ENCODE measurements at regions not wholly inside any gene's neighbourhood (a gene's known extent, or its start where the extent isn't known, plus 50 kb on each side); places are given as distances from the start of the nearest gene placed in this dataset.

DNA sequence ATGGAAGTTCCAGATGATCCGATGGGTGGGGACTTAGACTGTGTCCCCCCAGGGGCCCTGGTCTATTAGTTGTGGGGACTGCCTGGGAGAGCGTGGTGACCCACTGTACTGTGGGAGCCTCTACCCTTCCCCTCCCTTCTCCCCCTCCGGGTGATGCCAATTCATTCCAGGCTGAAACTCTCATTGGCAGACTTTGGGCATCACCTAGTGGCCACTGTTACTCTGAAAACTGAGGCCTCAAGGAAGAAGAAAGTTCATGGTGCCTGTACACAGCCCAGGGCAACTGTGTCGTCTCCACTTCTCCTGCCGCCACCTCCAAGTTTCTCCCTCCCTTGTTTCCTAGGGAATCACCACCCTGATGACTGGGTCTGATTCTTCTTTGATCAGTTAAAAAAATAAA lies 173.6 kb upstream of the ALG10B start:
- ChIA-PET CTCF (no interaction called here), POLR2A (ENCODE audit: unreplicated experiment) (no interaction called here)
- no peak for DNase-seq
- H3F3A ChIP-seq (ENCODE audit: insufficient read depth, low read depth) = no peaks in the 10 kb centered on the region
- H3K9me3 ChIP-seq (ENCODE audit: insufficient read depth, low read depth) = peaks cover 21% of the 10 kb centered on the region; the same call in 1 of the 2 replicates
- intact Hi-C loops (cut with micrococcal nuclease; ENCODE audit: unreplicated experiment) = loop anchor here (10.0 kb wide), 1 partner anchor 142 kb away; no protein-coding TSS in a partner anchor
- H3K36me3 ChIP-seq (ENCODE audit: low read depth) = no peaks in the 10 kb centered on the region
- H3K79me2 ChIP-seq (ENCODE audit: low read depth) = no peaks in the 10 kb centered on the region
- peaks cover 8% of the 10 kb centered on the region for H3K4me1 ChIP-seq (replicated peaks; ENCODE audit: insufficient read depth)
- H3K27ac ChIP-seq = no peak overlapping the region
- H3K9me2 ChIP-seq (ENCODE audit: insufficient read depth) = no peaks in the 10 kb centered on the region
- BruUV-seq (replicated peaks) = no TSS peak
- H3K27me3 ChIP-seq (ENCODE audit: insufficient read depth, low read depth) = no peaks in the 10 kb centered on the region
- no peak overlapping the region for H3K4me2 ChIP-seq
- H2AFZ ChIP-seq = no peak overlapping the region
- TF ChIP-seq EZH2 (IDR thresholded peaks at IDR 0.05; ENCODE audit: low read depth) (no peak), CTCF (conservative IDR thresholded peaks at IDR 0.05) (0 out of 2 replicates have a peak, but pooled peaks have one; percentile 22)
- H3K4me3 ChIP-seq = no peak overlapping the region
- H4K20me1 ChIP-seq (ENCODE audit: insufficient read depth) = no peaks in the 10 kb centered on the region

GRCh38 chr12:38144049-38144448 lies 172.5 kb upstream of the ALG10B start:
- TF ChIP-seq EZH2 (IDR thresholded peaks at IDR 0.05; ENCODE audit: low read depth) (no peak), CTCF (conservative IDR thresholded peaks at IDR 0.05) (no peak)
- intact Hi-C loops (cut with micrococcal nuclease; ENCODE audit: unreplicated experiment) = loop anchor here (10.0 kb wide), 1 partner anchor 141 kb away; no protein-coding TSS in a partner anchor
- BruUV-seq (replicated peaks) = TSS peak; percentile 88
- H3K36me3 ChIP-seq (ENCODE audit: low read depth) = no peaks in the 10 kb centered on the region
- H3K4me2 ChIP-seq = peak overlapping the region; percentile 22; the same call in 1 of the 2 replicates
- H3K27ac ChIP-seq = no peak overlapping the region
- CTCF ChIA-PET = interaction anchor here (0.7 kb wide), 1 partner anchor 1232 kb away, joined by 10 read pairs; no protein-coding TSS in a partner anchor
- H2AFZ ChIP-seq = no peak overlapping the region
- no peaks in the 10 kb centered on the region for H3K79me2 ChIP-seq (ENCODE audit: low read depth)
- POLR2A ChIA-PET (ENCODE audit: unreplicated experiment) = no interaction called here
- no peaks in the 10 kb centered on the region for H3K27me3 ChIP-seq (ENCODE audit: insufficient read depth, low read depth)
- H3K9me3 ChIP-seq (ENCODE audit: insufficient read depth, low read depth) = peaks cover 22% of the 10 kb centered on the region; the same call in 1 of the 2 replicates
- no peak for DNase-seq
- no peaks in the 10 kb centered on the region for H4K20me1 ChIP-seq (ENCODE audit: insufficient read depth)
- H3K4me3 ChIP-seq = no peak overlapping the region
- peaks cover 16% of the 10 kb centered on the region for H3K4me1 ChIP-seq (replicated peaks; ENCODE audit: insufficient read depth)
- H3F3A ChIP-seq (ENCODE audit: insufficient read depth, low read depth) = no peaks in the 10 kb centered on the region
- H3K9me2 ChIP-seq (ENCODE audit: insufficient read depth) = no peaks in the 10 kb centered on the region

- no peaks in the 10 kb centered on the region for H3K9me2 ChIP-seq (ENCODE audit: insufficient read depth)
- no peak overlapping the region for H2AFZ ChIP-seq
- intact Hi-C loops (cut with micrococcal nuclease; ENCODE audit: unreplicated experiment) = loop anchor here (10.0 kb wide), 1 partner anchor 140 kb away; no protein-coding TSS in a partner anchor
- H3K36me3 ChIP-seq (ENCODE audit: low read depth) = no peaks in the 10 kb centered on the region
- no peak overlapping the region for H3K27ac ChIP-seq
- peaks cover 22% of the 10 kb centered on the region; the same call in 1 of the 2 replicates for H3K9me3 ChIP-seq (ENCODE audit: insufficient read depth, low read depth)
- H3K4me2 ChIP-seq = peak overlapping the region; percentile 22; the same call in 1 of the 2 replicates
- no peak overlapping the region for H3K4me3 ChIP-seq
- no peaks in the 10 kb centered on the region for H4K20me1 ChIP-seq (ENCODE audit: insufficient read depth)
- BruUV-seq (replicated peaks) = TSS peak; percentile 31
- no peaks in the 10 kb centered on the region for H3K27me3 ChIP-seq (ENCODE audit: insufficient read depth, low read depth)
- H3K4me1 ChIP-seq (replicated peaks; ENCODE audit: insufficient read depth) = peaks cover 22% of the 10 kb centered on the region
- ChIA-PET CTCF (no interaction called here), POLR2A (ENCODE audit: unreplicated experiment) (no interaction called here)
- peak; percentile 27 to 72 for DNase-seq
- no peak for TF ChIP-seq EZH2 (IDR thresholded peaks at IDR 0.05; ENCODE audit: low read depth)
- TF ChIP-seq CTCF (conservative IDR thresholded peaks at IDR 0.05) = no peak
- H3F3A ChIP-seq (ENCODE audit: insufficient read depth, low read depth) = no peaks in the 10 kb centered on the region
- no peaks in the 10 kb centered on the region for H3K79me2 ChIP-seq (ENCODE audit: low read depth)
Observed at GRCh38 chr12:38144601-38145436, 171.8 kb upstream of the ALG10B start.

Measured in PC-9 (cell line).